ENCODE measurements at regions not wholly inside any gene's neighbourhood (a gene's known extent, or its start where the extent isn't known, plus 50 kb on each side); places are given as distances from the start of the nearest gene placed in this dataset.

- Mint-ChIP-seq H3K27me3 (peaks cover 72% of the 10 kb centered on the region), H3K4me1 (no peaks in the 10 kb centered on the region), H3K36me3 (peaks cover 2% of the 10 kb centered on the region)
Measured at GRCh38 chr6:167677422-167677789, 149.3 kb upstream of the AFDN start.

GRCh38 chr6:167678102-167679101, 148.3 kb upstream of the AFDN start:
- H3K4me1 Mint-ChIP-seq: no peaks in the 10 kb centered on the region

More at GRCh38 chr6:167677422-167677789, 149.3 kb upstream of the AFDN start:
- Mint-ChIP-seq H3K9me3 (peaks cover 3% of the 10 kb centered on the region), H3K4me3 (no peak overlapping the region), H3K27ac (no peak overlapping the region)
- no peak for DNase-seq

DNA sequence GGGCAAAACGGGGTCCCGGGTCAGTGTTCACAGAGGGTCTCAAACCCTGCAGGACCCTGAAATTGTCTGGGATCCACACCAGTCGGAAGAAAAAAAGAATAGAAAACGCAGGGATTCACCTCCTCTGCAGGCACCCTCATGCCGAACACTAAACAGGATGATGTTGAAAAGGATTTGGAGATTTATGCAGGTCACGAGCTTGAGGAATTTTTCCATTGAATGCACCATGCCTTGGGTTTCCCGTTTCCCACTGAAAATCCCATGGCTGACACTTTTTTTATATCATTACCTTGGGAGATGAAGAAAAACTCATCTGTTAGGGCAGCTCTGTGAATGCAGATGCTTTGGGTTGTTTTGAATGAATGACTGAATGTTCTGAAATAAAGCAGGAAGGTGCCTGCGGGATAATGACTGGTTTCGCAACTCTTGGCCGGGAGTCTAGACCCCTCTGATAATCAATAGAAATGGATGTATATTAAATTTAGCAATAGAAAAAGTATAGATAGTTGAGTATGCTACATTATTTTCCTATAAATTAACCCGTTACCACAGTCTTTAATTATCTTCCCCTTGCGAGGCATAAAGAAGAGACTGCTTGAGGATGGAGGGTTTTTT, 147.5 kb upstream of the AFDN start:
- Mint-ChIP-seq H3K9me3 (no peaks in the 10 kb centered on the region), H3K36me3 (no peaks in the 10 kb centered on the region), H3K27ac (no peak overlapping the region), H3K4me1 (no peaks in the 10 kb centered on the region), H3K27me3 (peaks cover 89% of the 10 kb centered on the region), H3K4me3 (no peak overlapping the region)
- no peak for DNase-seq

More at GRCh38 chr6:167678102-167679101, 148.3 kb upstream of the AFDN start:
- no peak overlapping the region for H3K27ac Mint-ChIP-seq
- no peak overlapping the region for H3K4me3 Mint-ChIP-seq
- no peaks in the 10 kb centered on the region for H3K36me3 Mint-ChIP-seq
- H3K9me3 Mint-ChIP-seq: no peaks in the 10 kb centered on the region
- H3K27me3 Mint-ChIP-seq: peaks cover 81% of the 10 kb centered on the region
- DNase-seq: no peak

DNA sequence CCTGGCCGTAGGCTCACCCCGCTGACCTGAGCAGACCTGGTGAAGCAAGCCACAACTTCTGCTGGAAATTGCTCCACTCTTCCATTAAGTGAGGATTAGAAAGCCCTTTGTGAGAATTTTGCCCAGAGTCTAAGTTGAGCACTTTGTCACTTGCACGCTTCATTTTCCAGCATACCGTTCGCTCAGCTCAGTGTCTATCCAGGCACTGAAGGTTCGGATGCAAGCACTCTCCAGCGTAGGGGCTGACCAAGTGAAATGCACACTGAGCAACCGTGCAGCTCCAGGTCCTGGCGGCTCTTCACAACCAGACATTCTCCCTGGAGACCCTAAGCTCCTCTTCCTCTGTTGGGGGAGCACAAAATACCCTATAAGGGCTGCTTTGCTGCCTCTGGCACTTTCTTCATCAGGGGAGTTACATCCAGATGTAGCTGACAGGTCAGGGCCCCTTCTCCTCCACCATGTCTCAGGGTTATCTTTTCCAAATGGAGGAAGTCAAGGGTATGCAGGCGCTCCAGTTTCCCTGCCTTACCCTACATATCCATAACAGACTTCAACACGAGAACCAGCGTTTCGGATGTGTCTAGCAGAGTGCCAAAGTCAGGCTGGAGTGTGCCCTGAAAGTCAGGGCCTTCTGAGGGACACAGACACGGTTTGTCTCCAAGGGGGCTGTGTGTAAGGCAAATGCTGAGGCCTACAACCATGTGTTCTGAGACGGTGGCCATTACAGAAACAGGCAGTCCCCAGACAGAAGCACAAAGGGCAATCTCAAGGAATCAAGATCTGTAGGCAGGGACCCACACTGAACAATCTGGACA, 146.7 kb upstream of the AFDN start:
- Mint-ChIP-seq H3K27ac (no peak overlapping the region), H3K27me3 (peaks cover 93% of the 10 kb centered on the region), H3K4me1 (no peaks in the 10 kb centered on the region), H3K4me3 (no peak overlapping the region), H3K9me3 (no peaks in the 10 kb centered on the region), H3K36me3 (no peaks in the 10 kb centered on the region)
- no peak for DNase-seq

DNA sequence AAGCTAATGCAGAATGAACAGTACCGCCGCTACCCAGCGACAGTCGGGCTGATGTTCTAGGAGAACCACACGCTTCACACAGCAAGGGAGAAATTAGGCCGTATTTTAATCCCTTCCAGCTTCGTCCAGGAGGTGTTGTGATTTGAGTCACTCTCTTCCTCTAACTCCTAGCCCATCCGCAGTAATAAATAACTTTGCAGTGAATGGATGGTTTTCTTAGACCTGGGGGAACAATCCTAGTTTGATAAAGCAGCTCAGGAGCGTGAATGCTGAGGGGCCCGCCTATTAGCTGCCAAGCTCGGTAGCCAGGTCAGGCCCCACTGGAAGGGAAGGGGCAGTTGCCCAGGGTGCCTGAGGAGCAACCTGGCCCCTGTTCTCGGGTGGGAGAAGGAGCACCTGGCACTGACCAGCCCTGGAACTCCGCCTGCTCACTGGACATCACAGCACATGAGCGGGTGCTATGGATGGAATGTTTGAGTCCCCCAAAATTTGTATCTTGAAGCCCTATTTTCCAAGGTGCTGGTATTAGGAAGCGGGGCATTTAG, 146.0 kb upstream of the AFDN start:
- Mint-ChIP-seq H3K27ac (no peak overlapping the region), H3K27me3 (peaks cover 95% of the 10 kb centered on the region), H3K4me3 (no peak overlapping the region), H3K9me3 (no peaks in the 10 kb centered on the region), H3K36me3 (no peaks in the 10 kb centered on the region), H3K4me1 (no peaks in the 10 kb centered on the region)
- DNase-seq: no peak

GRCh38 chr6:167682125-167682524, 144.6 kb upstream of the AFDN start:
- H3K36me3 Mint-ChIP-seq: no peaks in the 10 kb centered on the region
- H3K4me1 Mint-ChIP-seq: no peaks in the 10 kb centered on the region
- DNase-seq: no peak
- H3K4me3 Mint-ChIP-seq: no peak overlapping the region
- peaks cover 87% of the 10 kb centered on the region for H3K27me3 Mint-ChIP-seq
- H3K27ac Mint-ChIP-seq: no peak overlapping the region
- H3K9me3 Mint-ChIP-seq: no peaks in the 10 kb centered on the region

- no peak overlapping the region for H3K27ac Mint-ChIP-seq
- no peak for DNase-seq
- H3K4me3 Mint-ChIP-seq: no peak overlapping the region
- no peaks in the 10 kb centered on the region for H3K4me1 Mint-ChIP-seq
- peaks cover 87% of the 10 kb centered on the region for H3K27me3 Mint-ChIP-seq
- no peaks in the 10 kb centered on the region for H3K36me3 Mint-ChIP-seq
- H3K9me3 Mint-ChIP-seq: no peaks in the 10 kb centered on the region
Measured at GRCh38 chr6:167682546-167683027, 144.1 kb upstream of the AFDN start.

GRCh38 chr6:167683028-167683862, 143.5 kb upstream of the AFDN start:
- H3K9me3 Mint-ChIP-seq: no peaks in the 10 kb centered on the region
- no peaks in the 10 kb centered on the region for H3K4me1 Mint-ChIP-seq
- H3K27me3 Mint-ChIP-seq: peaks cover 87% of the 10 kb centered on the region
- H3K4me3 Mint-ChIP-seq: no peak overlapping the region
- no peaks in the 10 kb centered on the region for H3K36me3 Mint-ChIP-seq
- DNase-seq: no peak
- H3K27ac Mint-ChIP-seq: no peak overlapping the region

DNA sequence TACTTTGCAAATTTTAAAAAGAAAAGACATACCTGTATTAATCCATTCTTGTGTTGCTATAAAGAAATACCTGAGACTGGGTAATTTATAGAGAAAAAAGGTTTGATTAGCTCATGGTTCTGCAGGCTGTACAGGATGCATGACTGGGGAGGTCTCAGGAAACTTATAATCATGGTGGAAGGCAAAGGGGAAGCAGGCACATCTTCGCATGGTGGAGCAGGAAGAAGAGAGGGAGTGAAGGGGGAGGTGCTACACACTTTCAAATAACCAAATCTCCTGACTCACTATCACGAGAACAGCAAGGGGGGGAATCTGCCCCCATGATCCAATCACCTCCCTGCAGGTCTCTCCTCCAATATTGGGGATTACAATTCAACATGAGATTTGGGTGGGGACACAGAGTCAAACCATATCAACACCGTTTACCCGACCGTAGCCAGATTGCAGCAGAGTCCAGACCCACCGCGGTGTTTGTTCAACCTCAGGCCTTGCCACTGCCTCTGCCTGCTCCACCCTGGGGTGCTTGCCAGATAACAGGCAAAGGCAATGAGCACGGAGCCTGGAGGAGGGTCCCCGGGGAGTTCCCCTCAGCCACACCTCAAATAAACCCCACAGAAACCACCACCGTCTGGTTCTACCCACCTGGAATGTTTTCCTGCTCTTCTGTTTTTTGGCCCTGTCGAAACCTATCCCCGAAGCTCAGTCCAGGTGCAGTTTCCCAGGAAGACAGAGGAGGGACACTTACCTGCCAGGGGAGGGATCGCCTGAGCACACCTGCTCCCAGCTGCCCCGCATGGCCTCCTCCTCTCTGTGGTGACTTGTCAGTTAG, 142.2 kb upstream of the AFDN start:
- Mint-ChIP-seq H3K4me3 (no peak overlapping the region), H3K9me3 (no peaks in the 10 kb centered on the region), H3K27ac (no peak overlapping the region), H3K36me3 (no peaks in the 10 kb centered on the region), H3K4me1 (no peaks in the 10 kb centered on the region), H3K27me3 (peaks cover 83% of the 10 kb centered on the region)
- no peak for DNase-seq

GRCh38 chr6:167685654-167686053, 141.1 kb upstream of the AFDN start:
- Mint-ChIP-seq H3K27ac (no peak overlapping the region), H3K9me3 (no peaks in the 10 kb centered on the region), H3K27me3 (peaks cover 73% of the 10 kb centered on the region), H3K4me1 (no peaks in the 10 kb centered on the region), H3K4me3 (no peak overlapping the region), H3K36me3 (no peaks in the 10 kb centered on the region)
- DNase-seq: no peak

- Mint-ChIP-seq H3K4me3 (no peak overlapping the region), H3K27ac (no peak overlapping the region), H3K36me3 (no peaks in the 10 kb centered on the region), H3K27me3 (peaks cover 75% of the 10 kb centered on the region), H3K9me3 (no peaks in the 10 kb centered on the region), H3K4me1 (no peaks in the 10 kb centered on the region)
- DNase-seq: no peak
Measured at GRCh38 chr6:167686204-167686893, 140.4 kb upstream of the AFDN start.

DNA sequence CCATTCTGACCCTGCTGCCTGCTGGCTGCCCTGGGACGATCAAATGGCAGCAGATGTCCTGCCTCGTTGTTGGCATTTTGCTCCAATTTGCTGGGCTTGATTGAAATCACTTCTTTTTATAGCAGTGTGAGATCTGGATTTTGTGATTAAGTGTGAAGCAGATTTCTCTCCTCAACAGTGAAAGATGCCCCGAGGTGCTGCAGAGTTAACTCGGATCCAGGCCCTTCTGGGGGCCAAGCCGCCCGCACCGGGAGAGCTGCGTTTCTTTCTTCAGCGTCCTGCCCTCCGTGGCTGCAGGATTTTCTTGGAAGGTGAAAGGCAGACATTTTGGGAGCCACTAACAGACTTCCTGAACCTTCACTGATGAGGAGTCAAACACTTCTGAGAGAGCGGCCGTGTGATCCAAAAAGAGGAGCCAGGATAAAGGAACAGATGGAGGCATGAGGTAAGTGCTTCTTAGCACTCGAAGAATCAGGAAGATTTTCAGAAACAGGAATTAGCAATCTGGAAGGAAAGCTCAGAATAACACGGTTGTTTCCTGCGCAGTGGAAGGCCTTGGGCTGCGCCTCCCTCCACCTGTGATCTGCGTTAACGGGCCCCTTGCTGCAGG, 139.5 kb upstream of the AFDN start:
- Mint-ChIP-seq H3K36me3 (no peaks in the 10 kb centered on the region), H3K4me1 (no peaks in the 10 kb centered on the region), H3K27me3 (peaks cover 75% of the 10 kb centered on the region), H3K9me3 (no peaks in the 10 kb centered on the region), H3K4me3 (no peak overlapping the region), H3K27ac (no peak overlapping the region)
- no peak for DNase-seq

- H3K27ac Mint-ChIP-seq: no peak overlapping the region
- no peaks in the 10 kb centered on the region for H3K9me3 Mint-ChIP-seq
- no peak overlapping the region for H3K4me3 Mint-ChIP-seq
- H3K36me3 Mint-ChIP-seq: no peaks in the 10 kb centered on the region
- no peak for DNase-seq
- peaks cover 68% of the 10 kb centered on the region for H3K27me3 Mint-ChIP-seq
- H3K4me1 Mint-ChIP-seq: no peaks in the 10 kb centered on the region
Measured at GRCh38 chr6:167688123-167688522, 138.6 kb upstream of the AFDN start.
